Endothelial cell of umbilical vein (primary cell): ENCODE measurements at regions not wholly inside any gene's neighbourhood (a gene's known extent, or its start where the extent isn't known, plus 50 kb on each side); places are given as distances from the start of the nearest gene placed in this dataset.

ENCODE experiments used
- BruUV-seq: library from RNA; stranded (reverse); fragments of 400-500 nt; replicated peaks from 2 replicates; lab custom pipeline; 2021; lab: Mats Ljungman, UMichigan
- CTCF ChIA-PET: fragments of 300-600, 350-600 bp; sonication (Branson Sonifier 250); formaldehyde crosslinking; loops from one replicate; lab custom pipeline; 2021; ENCODE audit warnings: antibody characterized with exemption, inconsistent platforms; lab: Charles Lee
- POLR2A ChIA-PET: fragments of 300-600, 350-600 bp; sonication (Branson Sonifier 250); formaldehyde crosslinking; loops from one replicate; lab custom pipeline; 2021; ENCODE audit warnings: antibody characterized with exemption, inconsistent platforms; lab: Charles Lee
- DNase-seq: peaks from one replicate; pipeline ENCODE4 v3.0.0-alpha.2; 2011; ENCODE audit warnings: low read depth, low spot score
- FAIRE-seq: peaks from 2 replicates; lab custom pipeline; 2011; peaks lifted over from hg19 to GRCh38; lab: Jason Lieb, UNC
- H2AFZ ChIP-seq: 2 replicates; pipeline ENCODE4 v1.6.0; 2012; ENCODE audit warnings: low read depth, low read length, control low read depth, inconsistent platforms
- H3K27ac ChIP-seq: 2 replicates; pipeline ENCODE4 v1.5.1; 2011; ENCODE audit warnings: low read depth, mild to moderate bottlenecking, control low read depth, low read length, moderate library complexity; ENCODE audit not compliant: insufficient read depth
- H3K27me3 ChIP-seq, 2 experiments: 2 replicates each; pipeline versions ENCODE4 v1.6.0 to v1.6.1; 2011; ENCODE audit warnings: low read length in 2 of 2, mixed read lengths in 1 of 2; ENCODE audit not compliant: control insufficient read depth in 2 of 2, insufficient read depth in 2 of 2
- H3K36me3 ChIP-seq, 2 experiments: 2 replicates in 1 of 2; 3 replicates in 1 of 2; pipeline ENCODE4 v1.5.1; 2011; ENCODE audit warnings: low read length in 2 of 2, mild to moderate bottlenecking in 1 of 2, moderate library complexity in 1 of 2; ENCODE audit not compliant: control insufficient read depth in 2 of 2, insufficient read depth in 2 of 2; ENCODE audit errors: extremely low read depth in 1 of 2
- H3K4me1 ChIP-seq: 3 replicates; pipeline ENCODE4 v1.5.1; 2011; ENCODE audit warnings: mild to moderate bottlenecking, low read length; ENCODE audit not compliant: control insufficient read depth, insufficient read depth; ENCODE audit errors: extremely low read depth
- H3K4me2 ChIP-seq: 2 replicates; pipeline ENCODE4 v1.6.1; 2011; ENCODE audit warnings: low read length, control low read depth, mixed read lengths; ENCODE audit not compliant: insufficient read depth
- H3K4me3 ChIP-seq, 3 experiments: fragments of 200-600 bp in 1 of 3; sonication (generic), shearing (Covaris generic) in 1 of 3; replicated peaks in 1 of 3; 2 replicates each; pipeline ENCODE4 v1.5.1; 2011 to 2016; ENCODE audit warnings: control low read depth in 3 of 3, low read length in 3 of 3, mild to moderate bottlenecking in 2 of 3, inconsistent platforms in 1 of 3, low read depth in 1 of 3, moderate library complexity in 1 of 3; ENCODE audit not compliant: insufficient read depth in 1 of 3
- H3K79me2 ChIP-seq: 2 replicates; pipeline ENCODE4 v1.6.0; 2012; ENCODE audit warnings: low read length, inconsistent platforms; ENCODE audit not compliant: control insufficient read depth, insufficient read depth
- H3K9ac ChIP-seq: replicated peaks from 2 replicates; pipeline ENCODE3; 2011; ENCODE audit warnings: low read length, control low read depth; ENCODE audit not compliant: insufficient read depth; ENCODE audit errors: extremely low read depth
- H3K9me1 ChIP-seq: replicated peaks from 3 replicates; pipeline ENCODE4 v1.6.0; 2011; ENCODE audit warnings: mild to moderate bottlenecking, low read length; ENCODE audit not compliant: control insufficient read depth, insufficient read depth; ENCODE audit errors: extremely low read depth
- H3K9me3 ChIP-seq: replicated peaks from 2 replicates; pipeline ENCODE4 v1.5.1; 2012; ENCODE audit warnings: low read length, inconsistent platforms; ENCODE audit not compliant: control insufficient read depth, insufficient read depth
- H4K20me1 ChIP-seq: replicated peaks from 2 replicates; pipeline ENCODE3; 2011; ENCODE audit warnings: mild to moderate bottlenecking, low read length; ENCODE audit not compliant: control insufficient read depth, insufficient read depth; ENCODE audit errors: extremely low read depth
- EZH2 ChIP-seq: IDR thresholded peaks from 2 replicates; pipeline ENCODE4 v1.6.1; 2012; ENCODE audit warnings: borderline replicate concordance, low read depth, mild to moderate bottlenecking, moderate library complexity, low read length, inconsistent platforms; ENCODE audit not compliant: severe bottlenecking
- FOS ChIP-seq: IDR thresholded peaks from 2 replicates; pipeline ENCODE4 v1.6.1; 2011; ENCODE audit warnings: mild to moderate bottlenecking, low read length, moderate library complexity, borderline replicate concordance; ENCODE audit not compliant: insufficient read depth
- GATA2 ChIP-seq: IDR thresholded peaks from 2 replicates; pipeline ENCODE4 v1.7.0; 2011; ENCODE audit warnings: low read depth, mild to moderate bottlenecking, moderate library complexity, mixed read lengths, low read length; ENCODE audit not compliant: insufficient read length, insufficient read depth
- JUN ChIP-seq: IDR thresholded peaks from 2 replicates; pipeline ENCODE4 v1.6.1; 2011; ENCODE audit warnings: borderline replicate concordance, low read depth; ENCODE audit not compliant: insufficient read length, insufficient read depth
- MYC ChIP-seq: IDR thresholded peaks from one replicate; pipeline ENCODE4 v1.6.1; 2011; ENCODE audit warnings: mild to moderate bottlenecking, low read depth, low read length
- POLR2A ChIP-seq: IDR thresholded peaks from 2 replicates; pipeline ENCODE4 v1.6.1; 2012; ENCODE audit warnings: low read depth, mild to moderate bottlenecking, control low read depth, low read length
- POLR2AphosphoS5 ChIP-seq: IDR thresholded peaks from 2 replicates; pipeline ENCODE4 v1.6.1; 2012; ENCODE audit warnings: low read depth, mild to moderate bottlenecking, control low read depth, low read length, moderate library complexity; ENCODE audit not compliant: insufficient read depth
- dilution Hi-C: fragments of 300-500 bp; cut with MboI; formaldehyde crosslinking; loops from one replicate; pipeline ENCODE4 v1.15.0; 2019; ENCODE audit warnings: low sequenced_read_pairs; ENCODE audit not compliant: extremely low pct_ligation_motif_present
- intact Hi-C: fragments of 100-400 bp; cut with micrococcal nuclease; formaldehyde crosslinking; loops from one replicate; pipeline ENCODE4 v1.10.0; 2022
- TF ChIP-seq, protein P1 (sequence below): IDR thresholded peaks from 2 replicates; pipeline ENCODE4 v1.6.1; 2011; ENCODE audit not compliant: insufficient read depth, insufficient read length
- TF ChIP-seq, protein P2 (sequence below), 2 donors: IDR thresholded peaks; 1 replicate in 1 of 2; 2 replicates in 1 of 2; pipeline ENCODE4 v1.5.1; 2011; ENCODE audit warnings: low read length in 2 of 2, mild to moderate bottlenecking in 2 of 2, moderate library complexity in 2 of 2, control low read depth in 1 of 2, inconsistent platforms in 1 of 2, low read depth in 1 of 2; ENCODE audit not compliant: insufficient read depth in 1 of 2; ENCODE audit errors: extremely low read depth in 1 of 2

DNA sequence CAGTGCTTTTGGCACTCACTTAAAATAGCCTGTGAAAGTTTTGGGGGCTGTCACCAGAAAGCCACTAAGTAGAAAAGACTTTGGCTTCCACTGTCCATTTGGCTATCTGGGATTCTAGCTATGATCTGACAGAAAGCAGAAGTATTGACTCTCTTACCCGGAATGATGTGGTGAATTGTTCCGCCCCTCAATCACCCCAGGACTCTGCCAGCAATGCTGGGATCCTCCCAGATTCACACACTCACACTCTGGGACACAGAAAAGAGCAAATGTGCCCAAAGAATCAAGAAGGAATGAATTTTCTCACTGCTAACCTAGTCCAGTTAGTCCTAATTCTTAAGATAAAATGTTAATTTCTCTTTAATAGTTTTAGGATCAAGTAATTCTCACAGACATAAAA, 576.9 kb downstream of the BNC2 start:
- Histone ChIP-seq H3K9ac (no peak overlapping the region), H3K4me2 (no peak overlapping the region), H3K4me1 (no peaks in the 10 kb centered on the region), H3K27me3 (peaks cover 0 to 5% of the 10 kb centered on the region in 2 experiments), H4K20me1 (no peaks in the 10 kb centered on the region), H3K36me3 (no peaks in the 10 kb centered on the region), H3K9me1 (no peaks in the 10 kb centered on the region), H3K9me3 (no peaks in the 10 kb centered on the region), H3K27ac (no peak overlapping the region), H3K4me3 (no peak overlapping the region), H2AFZ (no peak overlapping the region), H3K79me2 (no peaks in the 10 kb centered on the region)
- ChIA-PET CTCF (interaction anchor here (0.9 to 1.2 kb wide), 3 partner anchors 23 to 768 kb away, joined by 3 read pairs; no protein-coding TSS in a partner anchor), POLR2A (no interaction called here)
- dilution Hi-C loops = no loop called here
- no peak for TF ChIP-seq FOS
- TF ChIP-seq, protein P1, sequence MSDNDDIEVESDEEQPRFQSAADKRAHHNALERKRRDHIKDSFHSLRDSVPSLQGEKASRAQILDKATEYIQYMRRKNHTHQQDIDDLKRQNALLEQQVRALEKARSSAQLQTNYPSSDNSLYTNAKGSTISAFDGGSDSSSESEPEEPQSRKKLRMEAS = no peak
- no peak for TF ChIP-seq POLR2AphosphoS5
- no peak for TF ChIP-seq JUN
- TF ChIP-seq POLR2A = no peak
- TF ChIP-seq MYC = no peak
- TF ChIP-seq EZH2 = no peak
- no peak for TF ChIP-seq GATA2
- TF ChIP-seq, protein P2, sequence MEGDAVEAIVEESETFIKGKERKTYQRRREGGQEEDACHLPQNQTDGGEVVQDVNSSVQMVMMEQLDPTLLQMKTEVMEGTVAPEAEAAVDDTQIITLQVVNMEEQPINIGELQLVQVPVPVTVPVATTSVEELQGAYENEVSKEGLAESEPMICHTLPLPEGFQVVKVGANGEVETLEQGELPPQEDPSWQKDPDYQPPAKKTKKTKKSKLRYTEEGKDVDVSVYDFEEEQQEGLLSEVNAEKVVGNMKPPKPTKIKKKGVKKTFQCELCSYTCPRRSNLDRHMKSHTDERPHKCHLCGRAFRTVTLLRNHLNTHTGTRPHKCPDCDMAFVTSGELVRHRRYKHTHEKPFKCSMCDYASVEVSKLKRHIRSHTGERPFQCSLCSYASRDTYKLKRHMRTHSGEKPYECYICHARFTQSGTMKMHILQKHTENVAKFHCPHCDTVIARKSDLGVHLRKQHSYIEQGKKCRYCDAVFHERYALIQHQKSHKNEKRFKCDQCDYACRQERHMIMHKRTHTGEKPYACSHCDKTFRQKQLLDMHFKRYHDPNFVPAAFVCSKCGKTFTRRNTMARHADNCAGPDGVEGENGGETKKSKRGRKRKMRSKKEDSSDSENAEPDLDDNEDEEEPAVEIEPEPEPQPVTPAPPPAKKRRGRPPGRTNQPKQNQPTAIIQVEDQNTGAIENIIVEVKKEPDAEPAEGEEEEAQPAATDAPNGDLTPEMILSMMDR (IDR thresholded peaks at IDR 0.05; ENCODE audit: extremely low read depth in 1 of 2, insufficient read depth in 1 of 2, low read depth in 1 of 2, low read length in 2 of 2) = no peak
- BruUV-seq = no TSS peak
- intact Hi-C loops = no loop called here
- DNase-seq (no peak), FAIRE-seq (no peak)
